ENCODE measurements at regions not wholly inside any gene's neighbourhood (a gene's known extent, or its start where the extent isn't known, plus 50 kb on each side); places are given as distances from the start of the nearest gene placed in this dataset.

DNA sequence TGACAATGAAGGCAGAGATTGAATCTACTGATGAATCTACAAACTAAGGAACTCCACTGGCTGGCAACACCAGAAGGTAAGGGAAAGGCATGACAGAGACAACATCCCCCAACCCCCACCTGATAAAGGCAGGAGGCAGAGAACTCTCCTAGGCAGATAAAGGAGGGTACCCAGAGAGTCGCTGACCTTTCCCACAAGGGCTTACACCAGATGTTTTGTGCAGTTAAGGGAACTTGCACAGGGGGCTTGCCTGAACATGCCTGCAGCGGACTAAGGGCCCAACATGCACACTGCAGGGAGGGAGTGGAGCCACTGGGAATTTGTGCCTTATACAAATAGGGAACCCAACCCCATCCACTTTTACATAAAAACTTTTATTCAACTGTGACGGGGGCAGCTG is 1996.9 kb upstream of the RAG2 start:
- H2AFZ ChIP-seq (ENCODE audit: low read depth, low read length, poor library complexity, severe bottlenecking), result no peak overlapping the region
- TF ChIP-seq, protein P1, sequence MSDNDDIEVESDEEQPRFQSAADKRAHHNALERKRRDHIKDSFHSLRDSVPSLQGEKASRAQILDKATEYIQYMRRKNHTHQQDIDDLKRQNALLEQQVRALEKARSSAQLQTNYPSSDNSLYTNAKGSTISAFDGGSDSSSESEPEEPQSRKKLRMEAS (IDR thresholded peaks at IDR 0.05), result no peak
- TF ChIP-seq, protein P2, sequence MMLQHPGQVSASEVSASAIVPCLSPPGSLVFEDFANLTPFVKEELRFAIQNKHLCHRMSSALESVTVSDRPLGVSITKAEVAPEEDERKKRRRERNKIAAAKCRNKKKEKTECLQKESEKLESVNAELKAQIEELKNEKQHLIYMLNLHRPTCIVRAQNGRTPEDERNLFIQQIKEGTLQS (IDR thresholded peaks at IDR 0.05), result no peak
- TF ChIP-seq ZNF274 (IDR thresholded peaks at IDR 0.05; ENCODE audit: low read depth, low read length) (no peak), EZH2phosphoT487 (IDR thresholded peaks at IDR 0.05; ENCODE audit: borderline replicate concordance) (no peak), FOSL1 (IDR thresholded peaks at IDR 0.05; ENCODE audit: low read depth) (no peak)
- peaks cover 0 to 8% of the 10 kb centered on the region in 2 experiments; a peak in 3 of 4 replicates for H3K9me3 ChIP-seq (ENCODE audit: control insufficient read depth in 1 of 2, insufficient read depth in 1 of 2, low read depth in 1 of 2, low read length in 2 of 2)
- H3K9ac ChIP-seq (ENCODE audit: low read length), result no peak overlapping the region
- no peaks in the 10 kb centered on the region for H3K79me2 ChIP-seq (ENCODE audit: insufficient read depth, low read length)
- intact Hi-C loops (cut with micrococcal nuclease), result no loop called here
- CTCF ChIA-PET, result no interaction called here
- BruUV-seq (replicated peaks), result no TSS peak
- RAD21 ChIA-PET (ENCODE audit: low non-redundant PET in 1 of 2, low total read pairs in 2 of 2, uncharacterized antibody in 2 of 2, unreplicated experiment in 2 of 2), result no interaction called here
- no peaks in the 10 kb centered on the region for H3K9me2 ChIP-seq (ENCODE audit: insufficient read depth)
- no peak overlapping the region for H3K27ac ChIP-seq (ENCODE audit: low read depth, low read length)
- no peaks in the 10 kb centered on the region for H4K20me1 ChIP-seq (ENCODE audit: insufficient read depth)
- H3K4me2 ChIP-seq (ENCODE audit: low read length), result no peak overlapping the region
- no peaks in the 10 kb centered on the region for H3K36me3 ChIP-seq (ENCODE audit: control insufficient read depth in 1 of 2, insufficient read depth in 2 of 2, low read length in 2 of 2)
- POLR2A ChIA-PET, result no interaction called here
- H3K4me1 ChIP-seq (ENCODE audit: control insufficient read depth in 1 of 2, insufficient read depth in 2 of 2, low read length in 2 of 2), result no peaks in the 10 kb centered on the region
- no peak overlapping the region for H3K4me3 ChIP-seq (replicated peaks in 1 of 2; ENCODE audit: low read depth in 1 of 2, low read length in 2 of 2)
- ATAC-seq (no peak), DNase-seq (ENCODE audit: low read depth, low spot score) (no peak)
- no peaks in the 10 kb centered on the region for H3K27me3 ChIP-seq (ENCODE audit: insufficient read depth, low read length)

DNA sequence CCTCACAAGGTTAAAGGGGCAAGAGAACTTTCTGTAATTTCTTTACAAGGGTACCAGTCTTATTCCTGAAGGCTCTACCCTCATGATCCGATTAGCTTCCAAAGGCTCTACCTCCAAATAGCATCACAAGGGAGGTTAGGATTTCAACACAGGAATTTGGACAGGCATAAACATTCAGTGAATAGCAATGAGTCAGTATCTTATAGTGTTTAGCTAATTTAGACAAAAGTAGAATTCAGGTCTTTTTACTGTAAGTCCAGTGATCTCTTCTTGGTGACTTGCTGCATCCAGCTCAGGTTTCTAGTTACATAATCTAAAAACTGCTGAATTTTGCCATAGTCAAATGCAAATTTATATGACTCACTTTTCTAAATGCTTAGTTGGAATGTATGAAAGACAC is 1995.6 kb upstream of the RAG2 start:
- no TSS peak for BruUV-seq (replicated peaks)
- RAD21 ChIA-PET (ENCODE audit: low non-redundant PET in 1 of 2, low total read pairs in 2 of 2, uncharacterized antibody in 2 of 2, unreplicated experiment in 2 of 2), result no interaction called here
- H2AFZ ChIP-seq (ENCODE audit: low read depth, low read length, poor library complexity, severe bottlenecking), result no peak overlapping the region
- intact Hi-C loops (cut with micrococcal nuclease), result no loop called here
- POLR2A ChIA-PET, result no interaction called here
- H3K79me2 ChIP-seq (ENCODE audit: insufficient read depth, low read length), result no peaks in the 10 kb centered on the region
- no peak for TF ChIP-seq YY1 (IDR thresholded peaks at IDR 0.05; ENCODE audit: extremely low read depth, insufficient replicate concordance, low read depth, low read length)
- TF ChIP-seq CBX3 (IDR thresholded peaks at IDR 0.05; ENCODE audit: low read depth), result no peak
- no peak for TF ChIP-seq TCF7L2 (IDR thresholded peaks at IDR 0.05; ENCODE audit: borderline replicate concordance, extremely low read depth, insufficient read depth, insufficient read length)
- TF ChIP-seq, protein P3, sequence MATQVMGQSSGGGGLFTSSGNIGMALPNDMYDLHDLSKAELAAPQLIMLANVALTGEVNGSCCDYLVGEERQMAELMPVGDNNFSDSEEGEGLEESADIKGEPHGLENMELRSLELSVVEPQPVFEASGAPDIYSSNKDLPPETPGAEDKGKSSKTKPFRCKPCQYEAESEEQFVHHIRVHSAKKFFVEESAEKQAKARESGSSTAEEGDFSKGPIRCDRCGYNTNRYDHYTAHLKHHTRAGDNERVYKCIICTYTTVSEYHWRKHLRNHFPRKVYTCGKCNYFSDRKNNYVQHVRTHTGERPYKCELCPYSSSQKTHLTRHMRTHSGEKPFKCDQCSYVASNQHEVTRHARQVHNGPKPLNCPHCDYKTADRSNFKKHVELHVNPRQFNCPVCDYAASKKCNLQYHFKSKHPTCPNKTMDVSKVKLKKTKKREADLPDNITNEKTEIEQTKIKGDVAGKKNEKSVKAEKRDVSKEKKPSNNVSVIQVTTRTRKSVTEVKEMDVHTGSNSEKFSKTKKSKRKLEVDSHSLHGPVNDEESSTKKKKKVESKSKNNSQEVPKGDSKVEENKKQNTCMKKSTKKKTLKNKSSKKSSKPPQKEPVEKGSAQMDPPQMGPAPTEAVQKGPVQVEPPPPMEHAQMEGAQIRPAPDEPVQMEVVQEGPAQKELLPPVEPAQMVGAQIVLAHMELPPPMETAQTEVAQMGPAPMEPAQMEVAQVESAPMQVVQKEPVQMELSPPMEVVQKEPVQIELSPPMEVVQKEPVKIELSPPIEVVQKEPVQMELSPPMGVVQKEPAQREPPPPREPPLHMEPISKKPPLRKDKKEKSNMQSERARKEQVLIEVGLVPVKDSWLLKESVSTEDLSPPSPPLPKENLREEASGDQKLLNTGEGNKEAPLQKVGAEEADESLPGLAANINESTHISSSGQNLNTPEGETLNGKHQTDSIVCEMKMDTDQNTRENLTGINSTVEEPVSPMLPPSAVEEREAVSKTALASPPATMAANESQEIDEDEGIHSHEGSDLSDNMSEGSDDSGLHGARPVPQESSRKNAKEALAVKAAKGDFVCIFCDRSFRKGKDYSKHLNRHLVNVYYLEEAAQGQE (IDR thresholded peaks at IDR 0.05; ENCODE audit: low read depth), result no peak
- no peak for TF ChIP-seq JUND (IDR thresholded peaks at IDR 0.05)
- TF ChIP-seq, protein P4, sequence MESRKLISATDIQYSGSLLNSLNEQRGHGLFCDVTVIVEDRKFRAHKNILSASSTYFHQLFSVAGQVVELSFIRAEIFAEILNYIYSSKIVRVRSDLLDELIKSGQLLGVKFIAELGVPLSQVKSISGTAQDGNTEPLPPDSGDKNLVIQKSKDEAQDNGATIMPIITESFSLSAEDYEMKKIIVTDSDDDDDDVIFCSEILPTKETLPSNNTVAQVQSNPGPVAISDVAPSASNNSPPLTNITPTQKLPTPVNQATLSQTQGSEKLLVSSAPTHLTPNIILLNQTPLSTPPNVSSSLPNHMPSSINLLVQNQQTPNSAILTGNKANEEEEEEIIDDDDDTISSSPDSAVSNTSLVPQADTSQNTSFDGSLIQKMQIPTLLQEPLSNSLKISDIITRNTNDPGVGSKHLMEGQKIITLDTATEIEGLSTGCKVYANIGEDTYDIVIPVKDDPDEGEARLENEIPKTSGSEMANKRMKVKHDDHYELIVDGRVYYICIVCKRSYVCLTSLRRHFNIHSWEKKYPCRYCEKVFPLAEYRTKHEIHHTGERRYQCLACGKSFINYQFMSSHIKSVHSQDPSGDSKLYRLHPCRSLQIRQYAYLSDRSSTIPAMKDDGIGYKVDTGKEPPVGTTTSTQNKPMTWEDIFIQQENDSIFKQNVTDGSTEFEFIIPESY (IDR thresholded peaks at IDR 0.05; ENCODE audit: extremely low read depth, insufficient replicate concordance, low read length), result no peak
- TF ChIP-seq, protein P1 (IDR thresholded peaks at IDR 0.05), result no peak
- no peak for TF ChIP-seq SIN3A (IDR thresholded peaks at IDR 0.05; ENCODE audit: low read depth)
- TF ChIP-seq, protein P2 (IDR thresholded peaks at IDR 0.05), result no peak
- H3K9me2 ChIP-seq (ENCODE audit: insufficient read depth), result no peaks in the 10 kb centered on the region
- CTCF ChIA-PET, result no interaction called here
- no peaks in the 10 kb centered on the region for H4K20me1 ChIP-seq (ENCODE audit: insufficient read depth)
- H3K4me3 ChIP-seq (replicated peaks in 1 of 2; ENCODE audit: low read depth in 1 of 2, low read length in 2 of 2), result no peak overlapping the region
- DNase-seq (ENCODE audit: low read depth, low spot score) (no peak), ATAC-seq (no peak)
- no peak overlapping the region for H3K9ac ChIP-seq (ENCODE audit: low read length)
- peaks cover 0 to 8% of the 10 kb centered on the region in 2 experiments for H3K9me3 ChIP-seq (ENCODE audit: control insufficient read depth in 1 of 2, insufficient read depth in 1 of 2, low read depth in 1 of 2, low read length in 2 of 2)
- H3K4me1 ChIP-seq (ENCODE audit: control insufficient read depth in 1 of 2, insufficient read depth in 2 of 2, low read length in 2 of 2), result no peaks in the 10 kb centered on the region
- H3K36me3 ChIP-seq (ENCODE audit: control insufficient read depth in 1 of 2, insufficient read depth in 2 of 2, low read length in 2 of 2), result no peaks in the 10 kb centered on the region
- no peak overlapping the region for H3K4me2 ChIP-seq (ENCODE audit: low read length)
- H3K27ac ChIP-seq (ENCODE audit: low read depth, low read length), result no peak overlapping the region
- H3K27me3 ChIP-seq (ENCODE audit: insufficient read depth, low read length), result no peaks in the 10 kb centered on the region
